D721Med (cell line): ENCODE measurements at regions not wholly inside any gene's neighbourhood (a gene's known extent, or its start where the extent isn't known, plus 50 kb on each side); places are given as distances from the start of the nearest gene placed in this dataset.

Source experiments
- DNase-seq: peaks from one replicate; pipeline ENCODE4 v3.0.0; 2011; ENCODE audit warnings: low spot score; ENCODE audit not compliant: insufficient read length
- FAIRE-seq: peaks from 2 replicates; lab custom pipeline; 2011; peaks lifted over from hg19 to GRCh38; lab: Jason Lieb, UNC
- TF ChIP-seq, protein P1 (sequence below): IDR thresholded peaks from 2 replicates; pipeline ENCODE4 v1.5.1; 2012; ENCODE audit warnings: mild to moderate bottlenecking, control low read depth; ENCODE audit not compliant: insufficient read depth; ENCODE audit errors: missing control alignments

DNA sequence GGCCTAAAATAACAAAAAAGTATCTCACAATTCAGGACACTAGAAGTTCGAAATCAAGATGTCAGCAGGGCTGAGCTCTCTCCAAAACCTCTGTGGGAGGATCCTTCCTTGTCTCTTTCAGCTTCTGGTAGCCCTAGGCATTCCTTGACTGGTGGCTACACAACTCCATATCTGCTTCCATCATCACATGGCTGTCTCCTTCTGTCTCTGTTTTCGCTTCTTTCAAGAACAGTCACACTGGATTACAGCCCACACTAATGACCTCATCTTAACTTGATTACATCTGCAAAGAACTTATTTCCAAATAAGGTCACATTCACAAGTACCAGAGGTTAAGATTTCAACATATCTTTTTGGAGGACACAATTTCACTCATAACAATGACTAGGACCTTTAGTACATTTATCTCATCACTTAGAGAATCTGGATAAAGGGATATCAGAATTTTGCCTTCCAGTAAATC lies 275.2 kb downstream of the IRS1 start:
- TF ChIP-seq, protein P1, sequence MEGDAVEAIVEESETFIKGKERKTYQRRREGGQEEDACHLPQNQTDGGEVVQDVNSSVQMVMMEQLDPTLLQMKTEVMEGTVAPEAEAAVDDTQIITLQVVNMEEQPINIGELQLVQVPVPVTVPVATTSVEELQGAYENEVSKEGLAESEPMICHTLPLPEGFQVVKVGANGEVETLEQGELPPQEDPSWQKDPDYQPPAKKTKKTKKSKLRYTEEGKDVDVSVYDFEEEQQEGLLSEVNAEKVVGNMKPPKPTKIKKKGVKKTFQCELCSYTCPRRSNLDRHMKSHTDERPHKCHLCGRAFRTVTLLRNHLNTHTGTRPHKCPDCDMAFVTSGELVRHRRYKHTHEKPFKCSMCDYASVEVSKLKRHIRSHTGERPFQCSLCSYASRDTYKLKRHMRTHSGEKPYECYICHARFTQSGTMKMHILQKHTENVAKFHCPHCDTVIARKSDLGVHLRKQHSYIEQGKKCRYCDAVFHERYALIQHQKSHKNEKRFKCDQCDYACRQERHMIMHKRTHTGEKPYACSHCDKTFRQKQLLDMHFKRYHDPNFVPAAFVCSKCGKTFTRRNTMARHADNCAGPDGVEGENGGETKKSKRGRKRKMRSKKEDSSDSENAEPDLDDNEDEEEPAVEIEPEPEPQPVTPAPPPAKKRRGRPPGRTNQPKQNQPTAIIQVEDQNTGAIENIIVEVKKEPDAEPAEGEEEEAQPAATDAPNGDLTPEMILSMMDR: no peak
- no peak for FAIRE-seq
- no peak for DNase-seq

DNA sequence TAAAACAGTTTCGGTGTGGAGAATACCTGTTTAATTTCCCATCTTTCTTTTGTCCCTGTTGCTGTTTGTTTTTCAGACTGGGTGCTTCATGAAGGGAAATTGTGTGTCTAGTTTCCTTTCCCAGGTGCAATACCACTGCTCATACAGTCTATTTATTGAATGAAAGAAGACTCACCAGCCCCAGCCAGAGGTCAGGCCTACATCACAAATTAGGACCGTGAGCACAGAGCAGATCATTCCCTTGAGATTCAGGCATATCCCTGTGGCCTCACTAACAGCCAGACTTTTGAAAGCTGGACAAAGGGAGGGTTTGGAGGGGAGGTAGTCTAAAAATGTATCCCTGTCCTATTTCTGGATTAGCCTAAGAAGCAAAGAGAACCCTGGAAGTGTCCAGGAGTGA lies 278.9 kb downstream of the IRS1 start:
- FAIRE-seq: no peak
- TF ChIP-seq, protein P1: no peak

DNA sequence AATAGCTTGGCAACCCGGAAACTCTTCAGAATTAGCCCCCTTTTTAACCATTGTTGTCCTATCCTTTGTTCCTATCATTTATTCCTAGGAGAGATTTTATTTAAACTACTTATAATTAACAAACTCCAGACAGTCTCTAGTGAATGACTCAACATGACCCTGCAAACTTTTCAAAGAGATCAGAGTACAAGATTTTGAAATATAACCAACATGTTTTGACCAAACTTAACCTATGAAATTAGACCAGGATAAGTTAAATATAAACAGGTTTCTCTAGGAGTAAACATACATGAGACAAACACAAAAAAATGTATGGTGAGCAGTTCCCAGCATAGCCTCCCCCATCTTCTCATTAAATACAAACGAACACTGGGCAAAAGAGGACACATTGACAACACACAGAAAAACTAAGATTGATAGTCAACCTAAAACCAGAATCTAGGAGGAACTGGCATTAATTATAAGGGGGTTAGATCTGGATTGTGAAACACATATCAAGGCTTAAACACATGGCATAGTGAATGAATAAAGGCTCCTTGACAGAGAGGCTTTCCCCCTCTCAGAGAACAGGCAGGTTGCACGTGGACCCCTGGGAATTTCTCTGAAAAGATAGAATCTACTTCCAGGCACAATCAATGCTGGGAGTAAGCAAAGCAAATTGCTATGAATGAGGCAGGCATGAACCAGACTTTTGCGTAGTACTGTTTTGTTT lies 284.1 kb downstream of the IRS1 start:
- FAIRE-seq (no peak), DNase-seq (no peak)
- TF ChIP-seq, protein P1: no peak

More for the DNA sequence above, 278.9 kb downstream of the IRS1 start:
- no peak for DNase-seq

DNA sequence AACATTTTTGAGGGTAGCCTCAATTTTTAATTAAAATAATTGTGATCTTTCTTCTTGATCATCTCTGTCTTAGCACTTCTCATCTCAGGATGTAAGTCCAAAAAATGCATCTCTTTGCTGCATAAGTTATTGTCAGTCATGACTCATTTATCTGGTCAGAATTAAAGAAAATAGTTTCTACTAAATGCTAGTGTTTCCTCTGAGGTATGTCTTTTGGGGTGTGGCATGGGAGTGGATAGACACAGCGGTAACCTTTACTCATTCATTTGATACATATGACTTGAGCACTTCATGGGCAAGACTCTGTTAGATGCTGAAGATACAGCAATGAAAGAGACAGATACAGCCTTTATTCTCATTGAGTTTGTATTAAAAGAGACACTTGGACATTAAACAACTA lies 284.7 kb downstream of the IRS1 start:
- DNase-seq (no peak), FAIRE-seq (no peak)
- TF ChIP-seq, protein P1: no peak

DNA sequence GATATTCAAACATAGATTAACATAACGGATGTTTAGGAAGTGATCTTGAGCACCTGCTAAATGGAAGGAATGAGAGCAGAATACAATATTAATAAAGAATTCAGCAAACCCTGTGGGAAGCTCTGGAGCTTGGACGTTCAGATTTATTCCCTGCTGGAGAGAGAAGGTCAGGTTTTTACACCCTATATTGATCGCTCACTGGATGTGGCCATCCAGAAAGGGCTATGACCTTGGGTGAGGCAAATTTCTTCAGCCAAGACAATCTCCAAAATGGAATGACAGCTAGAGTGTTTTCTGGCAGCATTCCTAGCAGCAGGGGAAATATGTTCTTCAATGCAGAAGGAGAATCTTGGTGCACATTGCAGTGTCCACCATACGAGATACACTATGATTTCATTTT lies 288.3 kb downstream of the IRS1 start:
- DNase-seq: no peak
- TF ChIP-seq, protein P1: no peak
- FAIRE-seq: no peak

DNA sequence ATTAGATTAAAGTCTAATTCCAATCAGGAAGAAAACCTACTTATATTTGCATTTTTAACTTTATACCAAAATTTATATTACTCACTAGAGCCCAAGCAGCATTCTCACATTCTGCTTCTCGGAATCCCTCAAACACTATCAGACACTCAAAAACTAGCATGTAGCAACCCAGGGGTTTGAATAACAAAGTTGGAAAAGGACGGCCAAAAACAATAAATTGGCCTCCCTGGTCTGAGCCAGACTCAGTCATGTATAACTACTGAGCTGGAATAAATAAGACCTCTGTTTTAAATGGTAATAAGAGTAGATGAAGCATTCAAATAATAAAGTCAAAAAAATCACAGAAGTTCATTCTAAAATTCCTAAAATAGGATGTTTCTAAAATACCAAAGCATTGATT lies 290.9 kb downstream of the IRS1 start:
- TF ChIP-seq, protein P1: no peak
- FAIRE-seq: no peak
- no peak for DNase-seq

GRCh38 chr2:226508005-226508404 lies 291.6 kb downstream of the IRS1 start:
- DNase-seq (no peak), FAIRE-seq (no peak)
- TF ChIP-seq, protein P1: no peak
